Suprapubic skin (tissue), 3 donors: ENCODE measurements at regions not wholly inside any gene's neighbourhood (a gene's known extent, or its start where the extent isn't known, plus 50 kb on each side); places are given as distances from the start of the nearest gene placed in this dataset.

Source experiments
- EP300 ChIP-seq: sonication (generic); formaldehyde crosslinking; IDR thresholded peaks from one replicate; pipeline ENCODE4 v1.6.1; 2017; ENCODE audit warnings: antibody characterized with exemption
- TF ChIP-seq, protein P1 (sequence below), 2 donors: fragments of 200-600 bp in 1 of 2; fragments of 450-650 bp in 1 of 2; sonication (generic) in 1 of 2; IDR thresholded peaks; one replicate each; pipeline ENCODE4 v1.5.1; 2016 to 2019; ENCODE audit warnings: antibody characterized with exemption in 2 of 2, mild to moderate bottlenecking in 1 of 2, moderate library complexity in 1 of 2

DNA sequence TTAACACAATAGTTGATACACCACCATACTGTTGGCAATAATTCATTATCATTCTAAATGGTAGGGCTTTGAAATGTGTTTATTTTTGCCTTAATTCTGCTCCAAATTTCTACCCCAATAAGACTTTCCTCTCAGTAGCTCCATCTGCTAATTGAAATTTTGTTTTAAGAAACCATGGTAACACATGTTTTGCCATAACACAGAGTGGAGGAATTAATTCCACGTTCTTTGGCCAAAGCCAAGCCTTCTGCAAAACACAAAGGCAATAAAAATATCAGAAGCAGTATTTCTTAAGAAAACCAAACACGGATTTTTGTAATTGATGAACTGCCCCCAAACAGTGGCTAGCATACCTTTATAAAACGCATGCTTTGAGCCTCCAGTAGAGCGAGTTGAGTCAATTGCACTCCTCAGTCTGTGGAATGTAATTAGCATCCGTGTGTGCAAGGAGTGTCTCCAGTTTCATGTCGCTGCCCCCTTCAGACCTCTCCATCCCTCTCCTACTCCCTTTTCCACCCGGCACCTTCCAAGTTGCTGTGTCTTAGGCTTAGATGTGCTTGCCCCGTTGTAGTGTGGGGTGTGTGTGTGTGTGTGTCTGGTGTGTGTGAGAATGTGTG, 58.2 kb upstream of the CKS2 start:
- TF ChIP-seq EP300, result no peak
- TF ChIP-seq, protein P1, sequence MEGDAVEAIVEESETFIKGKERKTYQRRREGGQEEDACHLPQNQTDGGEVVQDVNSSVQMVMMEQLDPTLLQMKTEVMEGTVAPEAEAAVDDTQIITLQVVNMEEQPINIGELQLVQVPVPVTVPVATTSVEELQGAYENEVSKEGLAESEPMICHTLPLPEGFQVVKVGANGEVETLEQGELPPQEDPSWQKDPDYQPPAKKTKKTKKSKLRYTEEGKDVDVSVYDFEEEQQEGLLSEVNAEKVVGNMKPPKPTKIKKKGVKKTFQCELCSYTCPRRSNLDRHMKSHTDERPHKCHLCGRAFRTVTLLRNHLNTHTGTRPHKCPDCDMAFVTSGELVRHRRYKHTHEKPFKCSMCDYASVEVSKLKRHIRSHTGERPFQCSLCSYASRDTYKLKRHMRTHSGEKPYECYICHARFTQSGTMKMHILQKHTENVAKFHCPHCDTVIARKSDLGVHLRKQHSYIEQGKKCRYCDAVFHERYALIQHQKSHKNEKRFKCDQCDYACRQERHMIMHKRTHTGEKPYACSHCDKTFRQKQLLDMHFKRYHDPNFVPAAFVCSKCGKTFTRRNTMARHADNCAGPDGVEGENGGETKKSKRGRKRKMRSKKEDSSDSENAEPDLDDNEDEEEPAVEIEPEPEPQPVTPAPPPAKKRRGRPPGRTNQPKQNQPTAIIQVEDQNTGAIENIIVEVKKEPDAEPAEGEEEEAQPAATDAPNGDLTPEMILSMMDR (IDR thresholded peaks at IDR 0.05), result no peak
